22Rv1 (cell line): ENCODE measurements at regions not wholly inside any gene's neighbourhood (a gene's known extent, or its start where the extent isn't known, plus 50 kb on each side); places are given as distances from the start of the nearest gene placed in this dataset.

Experiments
- H3K27ac ChIP-seq: fragments of 450-650 bp; 2 replicates; pipeline ENCODE4 v1.5.1; 2017
- ZFX ChIP-seq: fragments of 450-650 bp; IDR thresholded peaks from 2 replicates; pipeline ENCODE4 v1.6.1; 2017; ENCODE audit warnings: antibody characterized with exemption, borderline replicate concordance
- TF ChIP-seq, protein P1 (sequence below): fragments of 450-650 bp; IDR thresholded peaks from 2 replicates; pipeline ENCODE4 v1.5.1; 2017; ENCODE audit warnings: mild to moderate bottlenecking

DNA sequence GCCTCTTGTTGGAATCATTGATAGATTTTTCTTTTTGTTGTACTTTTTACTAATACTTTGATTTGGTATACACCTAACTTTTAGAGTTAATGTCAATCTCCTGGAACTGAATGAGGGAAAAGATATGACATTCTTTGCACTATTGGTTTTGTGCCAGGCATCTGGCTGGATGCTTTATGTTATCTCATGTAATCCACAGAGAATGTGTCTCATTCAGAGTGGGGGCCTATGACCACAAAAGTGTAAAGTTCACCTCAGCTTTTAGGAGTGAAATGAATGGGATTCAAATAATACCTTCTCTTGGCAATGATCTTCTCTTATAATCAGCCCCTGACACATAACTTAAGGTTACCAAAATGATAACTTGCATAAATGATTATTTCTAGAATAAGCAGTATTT, 329.1 kb upstream of the ROPN1 start:
- no peak overlapping the region for H3K27ac ChIP-seq
- TF ChIP-seq, protein P1, sequence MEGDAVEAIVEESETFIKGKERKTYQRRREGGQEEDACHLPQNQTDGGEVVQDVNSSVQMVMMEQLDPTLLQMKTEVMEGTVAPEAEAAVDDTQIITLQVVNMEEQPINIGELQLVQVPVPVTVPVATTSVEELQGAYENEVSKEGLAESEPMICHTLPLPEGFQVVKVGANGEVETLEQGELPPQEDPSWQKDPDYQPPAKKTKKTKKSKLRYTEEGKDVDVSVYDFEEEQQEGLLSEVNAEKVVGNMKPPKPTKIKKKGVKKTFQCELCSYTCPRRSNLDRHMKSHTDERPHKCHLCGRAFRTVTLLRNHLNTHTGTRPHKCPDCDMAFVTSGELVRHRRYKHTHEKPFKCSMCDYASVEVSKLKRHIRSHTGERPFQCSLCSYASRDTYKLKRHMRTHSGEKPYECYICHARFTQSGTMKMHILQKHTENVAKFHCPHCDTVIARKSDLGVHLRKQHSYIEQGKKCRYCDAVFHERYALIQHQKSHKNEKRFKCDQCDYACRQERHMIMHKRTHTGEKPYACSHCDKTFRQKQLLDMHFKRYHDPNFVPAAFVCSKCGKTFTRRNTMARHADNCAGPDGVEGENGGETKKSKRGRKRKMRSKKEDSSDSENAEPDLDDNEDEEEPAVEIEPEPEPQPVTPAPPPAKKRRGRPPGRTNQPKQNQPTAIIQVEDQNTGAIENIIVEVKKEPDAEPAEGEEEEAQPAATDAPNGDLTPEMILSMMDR = no peak
- no peak for TF ChIP-seq ZFX

DNA sequence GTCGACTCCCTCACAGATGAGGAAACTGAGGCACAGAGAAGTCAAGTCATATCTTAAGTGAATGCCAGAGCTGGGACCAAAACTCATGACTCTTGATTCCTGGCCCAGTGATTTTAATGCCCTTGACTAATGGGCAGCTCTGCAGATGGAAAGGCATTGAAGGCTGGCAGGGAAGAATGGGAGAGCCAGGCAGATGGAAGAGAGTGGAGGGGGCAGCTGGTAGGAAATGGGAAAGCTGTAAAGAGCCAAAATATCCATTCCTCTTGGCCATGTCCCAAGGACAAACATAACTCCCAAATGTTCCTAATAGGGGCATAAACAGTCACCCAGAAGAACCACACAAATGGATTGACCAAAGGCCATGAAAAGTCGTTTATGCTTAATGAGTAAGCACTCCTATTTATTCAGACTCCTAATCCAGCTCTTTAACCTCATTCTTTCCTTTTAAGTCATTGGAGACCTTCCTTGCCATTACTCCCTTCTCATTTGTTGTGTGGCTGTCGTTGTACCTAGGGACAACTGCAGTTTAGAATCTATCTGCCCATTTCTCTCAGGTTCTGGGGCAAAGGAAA, 330.5 kb upstream of the ROPN1 start:
- TF ChIP-seq ZFX = no peak
- TF ChIP-seq, protein P1 = no peak
- H3K27ac ChIP-seq = no peak overlapping the region

DNA sequence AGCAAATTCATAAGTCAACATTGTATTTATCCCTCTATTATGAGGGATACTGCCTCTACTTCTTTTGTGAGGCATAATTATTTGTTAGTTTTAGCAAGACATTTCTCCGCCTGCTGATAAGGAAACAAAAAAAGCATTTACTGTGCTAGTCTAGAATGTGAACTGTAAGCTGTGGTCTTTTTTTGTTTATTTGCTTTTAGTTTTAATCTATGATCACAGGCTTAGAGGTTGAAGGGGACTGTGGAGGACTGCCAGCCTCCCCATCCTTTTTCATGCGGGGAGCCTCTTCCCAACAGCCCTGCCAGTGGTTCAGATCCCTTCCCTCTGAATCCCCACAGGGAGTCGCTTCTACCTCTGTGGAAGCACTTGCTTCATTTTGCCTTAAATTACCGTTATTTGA, 331.0 kb upstream of the ROPN1 start:
- H3K27ac ChIP-seq = no peak overlapping the region
- no peak for TF ChIP-seq ZFX
- TF ChIP-seq, protein P1 = no peak

DNA sequence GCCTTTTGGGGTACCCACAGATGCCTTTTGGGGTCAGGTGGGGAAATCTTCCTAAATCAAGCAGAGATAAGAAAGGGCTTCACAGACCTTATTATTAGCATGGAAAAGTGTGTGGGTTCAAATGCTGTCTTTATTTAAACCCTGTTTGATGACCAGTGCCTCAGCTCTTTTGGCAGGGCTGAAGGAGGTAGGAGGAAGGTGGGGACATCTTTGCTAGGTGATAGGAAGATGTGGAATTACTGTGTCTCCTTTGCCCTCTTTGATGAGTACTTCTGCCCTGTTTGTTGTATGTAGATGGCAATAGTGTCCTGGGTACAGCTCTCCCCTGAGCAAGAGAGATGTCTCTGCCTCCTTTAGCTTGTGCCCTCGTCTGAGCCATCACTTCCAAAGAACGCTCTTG, 333.3 kb upstream of the ROPN1 start:
- TF ChIP-seq, protein P1 = no peak
- TF ChIP-seq ZFX = no peak
- no peak overlapping the region for H3K27ac ChIP-seq

DNA sequence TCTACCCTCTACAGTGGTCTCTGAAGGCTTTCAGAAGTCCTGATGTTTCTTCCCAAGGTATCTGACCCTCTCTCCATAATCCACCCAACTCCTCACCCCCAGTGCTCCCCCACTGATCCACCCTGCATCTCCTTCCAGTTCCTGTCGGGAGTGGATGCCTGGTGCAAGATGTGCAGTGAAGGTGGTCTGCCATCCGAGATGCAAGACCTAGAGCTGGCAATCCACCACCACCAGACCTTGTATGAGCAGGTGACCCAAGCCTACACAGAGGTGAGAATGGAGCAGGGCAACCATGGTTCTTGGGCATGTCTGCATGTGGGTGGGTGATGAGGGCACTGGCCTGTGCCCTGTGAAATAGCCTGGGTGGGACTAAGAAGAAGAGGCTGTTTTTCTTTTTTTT, 337.8 kb upstream of the ROPN1 start:
- TF ChIP-seq, protein P1 = no peak
- no peak for TF ChIP-seq ZFX

DNA sequence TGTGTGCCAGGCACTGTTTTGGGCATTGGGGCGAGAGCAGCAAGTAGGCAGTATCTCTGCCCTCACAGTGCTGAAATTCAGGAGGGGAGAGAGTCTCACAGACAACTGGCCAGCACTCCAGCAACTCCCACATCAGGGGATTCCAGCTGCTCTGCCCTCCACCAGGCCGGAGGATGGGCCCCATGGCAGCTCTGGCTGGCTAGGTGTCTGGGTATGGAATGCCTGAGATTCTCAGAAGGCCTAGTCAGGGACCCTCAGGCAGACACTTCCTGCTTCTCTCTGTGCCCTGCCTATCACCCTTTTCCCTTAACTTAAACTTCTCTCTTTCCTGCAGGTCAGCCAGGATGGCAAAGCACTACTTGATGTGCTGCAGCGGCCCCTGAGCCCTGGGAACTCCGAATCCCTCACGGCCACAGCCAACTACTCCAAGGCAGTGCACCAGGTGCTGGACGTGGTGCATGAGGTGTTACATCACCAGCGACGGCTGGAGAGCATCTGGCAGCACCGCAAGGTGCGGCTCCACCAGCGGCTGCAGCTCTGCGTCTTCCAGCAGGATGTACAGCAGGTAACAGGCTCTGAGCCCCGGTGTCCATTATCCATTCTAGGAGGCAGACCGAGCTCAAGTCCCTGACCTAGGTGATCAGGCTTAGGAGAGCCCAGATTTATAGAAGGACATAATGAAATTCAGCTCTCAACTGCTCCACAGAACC, 342.2 kb upstream of the ROPN1 start:
- TF ChIP-seq ZFX = no peak
- TF ChIP-seq, protein P1 = no peak
- no peak overlapping the region for H3K27ac ChIP-seq

More for the DNA sequence above, 337.8 kb upstream of the ROPN1 start:
- no peak overlapping the region for H3K27ac ChIP-seq

DNA sequence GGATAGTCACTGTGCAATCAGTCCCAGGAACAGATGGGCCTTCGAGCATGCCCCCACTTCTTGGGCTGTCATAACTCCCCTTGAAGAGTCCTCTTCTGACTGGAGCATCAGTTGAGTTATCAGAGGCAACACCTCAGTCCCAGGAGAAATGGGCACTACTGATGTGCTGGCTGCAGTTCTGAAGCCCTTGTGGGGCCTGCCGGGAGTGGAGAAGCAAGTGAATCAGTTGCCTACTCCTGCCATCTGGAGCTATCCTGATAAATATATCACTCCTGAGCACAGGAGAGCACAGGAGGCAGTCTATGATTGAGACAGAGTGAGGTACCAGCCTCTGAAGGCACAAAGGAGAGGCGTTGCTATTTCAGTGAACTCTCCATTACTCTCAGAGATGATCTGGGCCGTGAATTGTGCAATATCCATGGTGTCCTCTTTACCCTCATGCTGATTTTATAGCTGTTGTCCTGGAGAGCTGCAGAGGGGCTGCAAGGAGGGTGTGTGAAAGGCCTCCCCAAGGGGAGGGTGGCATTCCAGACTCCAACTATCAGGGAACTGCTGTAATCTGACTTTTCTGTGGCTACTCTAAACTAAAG, 344.2 kb upstream of the ROPN1 start:
- TF ChIP-seq ZFX = no peak
- TF ChIP-seq, protein P1 = no peak
- H3K27ac ChIP-seq = no peak overlapping the region
